Medulla oblongata (tissue), 1 donor: ENCODE measurements at regions not wholly inside any gene's neighbourhood (a gene's known extent, or its start where the extent isn't known, plus 50 kb on each side); places are given as distances from the start of the nearest gene placed in this dataset.
"Not testable (repeated sequence)": the region's sequence is repeated elsewhere in the genome, so short reads cannot be mapped to it uniquely, and the experiment has no call there.

ENCODE experiments used
- DNase-seq: peaks from one replicate; pipeline ENCODE4 v3.0.0-alpha.2; 2015; ENCODE audit errors: extremely low spot score

- no peak for DNase-seq
These were observed 747.4 kb upstream of the NECTIN3 start for GRCh38 chr3:110324171-110324705.

DNA sequence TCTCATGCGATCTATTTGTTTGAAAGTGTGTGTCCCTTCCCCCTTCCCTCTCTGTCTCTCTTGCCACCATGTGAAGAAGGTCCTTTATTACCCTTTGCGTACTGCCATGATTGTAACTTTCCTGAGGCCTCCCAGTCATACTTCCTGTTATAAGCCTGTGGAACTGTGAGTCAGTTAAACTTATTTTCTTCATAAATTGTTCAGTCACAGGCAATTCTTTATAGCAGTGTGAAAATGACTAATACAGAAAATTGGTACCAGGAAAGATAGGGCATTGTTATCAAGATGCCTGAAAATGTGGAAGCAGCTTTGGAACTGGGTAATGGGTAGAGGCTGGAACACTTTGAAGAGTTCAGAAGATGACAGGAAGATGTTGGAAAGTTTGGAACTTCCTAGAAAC is 743.7 kb upstream of the NECTIN3 start:
- DNase-seq = no peak

DNA sequence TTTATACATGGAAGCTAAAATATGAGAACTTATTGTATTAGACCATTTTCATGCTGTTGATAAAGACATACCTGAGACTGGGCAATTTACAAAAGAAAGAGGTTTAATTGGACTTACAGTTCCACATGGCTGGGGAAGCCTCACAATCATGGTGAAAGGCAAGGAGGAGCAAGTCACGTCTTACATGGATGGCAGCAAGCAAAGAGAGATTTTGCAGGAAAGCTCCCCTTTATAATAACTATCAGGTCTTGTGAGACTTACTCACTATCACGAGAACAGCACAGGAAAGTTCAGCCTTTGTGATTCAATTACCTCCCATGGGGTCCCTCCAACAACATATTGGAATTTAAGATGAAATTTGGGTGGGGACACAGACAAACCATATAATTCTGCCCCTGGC is 740.1 kb upstream of the NECTIN3 start:
- not testable (repeated sequence) for DNase-seq

GRCh38 chr3:110332629-110333028 is 739.0 kb upstream of the NECTIN3 start:
- no peak for DNase-seq

DNA sequence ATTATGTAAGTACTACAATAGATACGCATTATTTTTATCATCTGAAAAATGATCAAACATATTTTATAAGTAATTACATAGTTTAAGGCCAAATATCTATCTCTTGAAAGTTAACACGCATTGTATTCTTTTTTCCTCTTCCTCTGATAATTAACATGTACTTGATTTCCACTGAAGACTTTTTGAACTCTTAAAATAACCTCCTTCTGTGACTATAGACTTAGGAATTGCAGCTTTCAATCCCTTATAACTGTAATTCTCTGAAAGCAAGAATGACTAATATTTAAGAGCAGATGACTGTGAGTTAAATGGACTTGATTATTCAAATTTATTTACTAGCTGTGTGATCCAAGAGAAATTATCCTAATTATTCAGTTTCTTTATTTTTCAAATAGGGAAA is 730.6 kb upstream of the NECTIN3 start:
- no peak for DNase-seq

DNA sequence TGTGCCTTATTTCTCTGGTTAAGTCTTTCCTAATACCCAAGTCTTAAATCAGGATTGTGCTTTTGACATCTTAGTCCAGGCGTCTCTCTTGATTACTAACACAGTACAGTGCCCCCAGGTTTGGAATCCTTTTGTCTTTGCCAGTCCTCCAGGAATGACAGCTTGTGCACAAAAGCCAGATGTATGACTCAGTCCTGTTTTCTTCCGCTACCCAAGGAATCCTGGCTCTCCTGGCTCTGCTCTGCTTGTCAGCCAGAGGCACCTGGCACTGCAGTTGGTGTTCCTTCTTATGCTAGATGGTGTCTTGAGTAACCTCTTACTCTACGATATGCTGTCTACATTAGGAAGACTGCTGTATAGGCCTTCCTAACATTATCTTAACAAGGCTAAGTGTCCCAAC is 728.2 kb upstream of the NECTIN3 start:
- no peak for DNase-seq

GRCh38 chr3:110343945-110344344 is 727.7 kb upstream of the NECTIN3 start:
- DNase-seq = no peak

DNA sequence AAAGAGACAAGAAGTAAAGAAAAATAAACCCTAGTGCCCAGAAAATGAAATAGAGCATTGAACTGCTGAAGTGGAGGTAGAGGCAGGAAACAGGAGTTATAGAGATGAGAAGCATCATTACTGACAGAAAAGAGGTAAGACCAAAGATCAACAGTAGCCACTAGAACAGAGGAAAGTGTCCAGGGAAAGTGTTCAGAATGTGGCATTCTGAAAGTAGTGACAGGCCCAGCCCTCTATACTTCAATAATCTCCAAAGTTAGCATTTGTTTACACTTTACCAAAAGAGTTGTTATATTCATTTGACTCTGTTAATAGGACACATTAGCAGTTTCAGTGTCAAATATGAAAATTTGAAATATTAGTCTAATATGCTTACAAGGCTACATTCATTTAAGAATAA is 727.1 kb upstream of the NECTIN3 start:
- no peak for DNase-seq

GRCh38 chr3:110344897-110345767 is 726.5 kb upstream of the NECTIN3 start:
- no peak for DNase-seq

DNA sequence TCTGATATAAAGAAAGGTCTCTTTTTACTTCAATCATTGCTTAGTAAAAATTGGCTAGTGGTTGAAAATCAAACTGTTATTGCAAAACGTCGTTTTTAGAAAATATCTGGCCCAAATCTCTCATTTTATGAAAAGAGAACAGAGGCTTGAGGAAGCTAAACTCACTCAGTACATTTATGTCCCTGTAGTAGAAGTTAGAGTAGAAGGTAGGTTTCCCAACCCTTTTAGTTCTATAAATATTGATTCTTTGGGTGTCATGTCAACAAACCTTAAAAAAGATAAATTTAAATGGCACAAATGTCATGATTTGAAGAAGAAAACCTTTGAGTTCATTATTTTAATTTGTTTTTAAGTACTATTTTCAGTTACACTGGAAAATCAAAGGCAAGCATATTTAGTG is 722.3 kb upstream of the NECTIN3 start:
- no peak for DNase-seq

DNA sequence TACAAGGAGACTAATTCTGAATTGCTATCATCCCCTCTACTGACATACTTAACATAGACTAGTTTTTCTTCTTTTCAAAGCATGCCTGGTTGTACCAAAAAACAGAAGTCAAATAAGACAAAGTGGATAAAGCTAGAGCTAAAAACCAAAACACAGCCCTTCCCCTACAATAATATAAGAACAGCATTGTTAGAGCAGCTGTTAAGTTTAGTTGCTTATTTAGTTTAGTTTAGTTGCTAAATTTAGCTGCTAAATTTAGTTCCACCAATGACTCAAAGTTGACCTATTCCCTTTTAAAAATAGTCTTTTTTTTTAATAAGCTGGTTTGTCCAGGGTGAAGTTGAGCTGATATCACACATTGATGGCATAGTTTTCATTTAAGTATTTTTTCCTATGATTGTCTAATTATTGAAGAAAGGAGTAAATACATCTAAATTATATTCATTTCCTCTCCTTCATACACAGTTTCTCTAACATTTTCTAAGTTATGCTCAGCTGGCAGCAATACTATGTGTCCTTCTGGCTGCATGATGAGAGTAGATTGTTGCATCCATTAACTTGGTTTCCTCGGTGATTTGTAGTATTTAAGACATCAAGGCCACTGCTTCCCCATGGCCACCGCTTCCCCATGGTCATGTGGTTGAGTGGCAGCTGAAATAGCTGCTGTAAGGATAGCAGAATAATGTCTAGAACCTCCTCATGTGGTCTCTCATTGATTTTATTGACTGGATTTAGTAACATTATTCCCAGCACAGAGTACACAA is 718.6 kb upstream of the NECTIN3 start:
- no peak for DNase-seq

DNA sequence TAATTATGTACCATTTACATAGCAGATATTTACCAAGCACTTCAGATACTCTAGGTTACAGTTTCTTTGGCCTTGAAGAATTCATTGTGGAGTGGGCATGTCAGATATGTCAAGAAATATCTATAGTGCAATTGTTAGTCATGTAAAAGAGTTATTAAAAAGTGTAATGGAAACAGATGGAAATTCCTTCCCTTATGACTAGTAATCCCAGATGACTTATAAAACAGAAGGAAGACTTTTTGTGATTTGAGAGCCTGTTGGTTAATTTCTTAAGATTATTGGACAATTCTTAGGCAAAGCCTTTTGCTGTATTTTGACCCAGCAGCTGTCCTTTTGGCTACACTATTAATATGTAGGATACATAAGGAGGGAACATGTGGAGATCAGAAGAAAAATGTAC is 708.9 kb upstream of the NECTIN3 start:
- no peak for DNase-seq

DNA sequence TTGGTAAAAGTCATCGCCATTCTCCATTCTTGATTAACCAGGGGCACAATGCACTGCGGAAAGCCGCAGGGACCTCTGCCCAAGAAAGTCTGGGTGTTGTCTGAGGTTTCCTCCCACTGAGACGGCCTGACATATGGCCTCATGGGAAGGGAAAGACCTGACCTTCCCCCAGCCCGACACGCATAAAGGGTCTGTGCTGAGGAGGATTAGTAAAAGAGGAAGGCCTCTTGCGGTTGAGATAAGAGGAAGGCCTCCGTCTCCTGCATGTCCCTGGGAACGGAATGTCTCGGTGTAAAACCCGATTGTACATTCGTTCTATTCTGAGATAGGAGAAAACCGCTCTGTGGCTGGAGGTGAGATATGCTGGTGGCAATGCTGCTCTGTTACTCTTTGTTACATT is 704.3 kb upstream of the NECTIN3 start:
- not testable (repeated sequence) for DNase-seq

- DNase-seq = no peak
These were observed 695.7 kb upstream of the NECTIN3 start for GRCh38 chr3:110375751-110376518.

DNA sequence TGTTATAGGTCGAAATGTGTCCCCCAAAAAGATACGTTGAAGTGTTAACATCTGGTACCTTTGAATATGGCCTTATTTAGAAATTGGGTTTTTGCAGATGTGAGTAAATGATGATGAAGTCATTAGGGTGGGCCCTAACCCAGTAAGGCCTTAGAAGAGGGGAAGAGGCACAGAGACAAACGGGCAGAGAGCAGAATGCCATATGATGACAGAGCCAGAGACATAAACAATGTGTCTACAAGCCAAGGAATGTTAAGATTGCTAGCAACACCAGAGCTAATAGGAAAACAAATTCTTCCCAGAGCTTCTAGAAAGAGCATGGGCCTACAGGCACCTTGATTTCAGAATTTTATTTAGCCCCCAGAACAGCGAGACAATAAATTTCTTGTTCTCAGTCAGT is 693.1 kb upstream of the NECTIN3 start:
- no peak for DNase-seq

- no peak for DNase-seq
These were observed 689.6 kb upstream of the NECTIN3 start for GRCh38 chr3:110381992-110382391.

GRCh38 chr3:110383356-110383755 is 688.3 kb upstream of the NECTIN3 start:
- DNase-seq = no peak

GRCh38 chr3:110384601-110385000 is 687.0 kb upstream of the NECTIN3 start:
- DNase-seq = no peak

DNA sequence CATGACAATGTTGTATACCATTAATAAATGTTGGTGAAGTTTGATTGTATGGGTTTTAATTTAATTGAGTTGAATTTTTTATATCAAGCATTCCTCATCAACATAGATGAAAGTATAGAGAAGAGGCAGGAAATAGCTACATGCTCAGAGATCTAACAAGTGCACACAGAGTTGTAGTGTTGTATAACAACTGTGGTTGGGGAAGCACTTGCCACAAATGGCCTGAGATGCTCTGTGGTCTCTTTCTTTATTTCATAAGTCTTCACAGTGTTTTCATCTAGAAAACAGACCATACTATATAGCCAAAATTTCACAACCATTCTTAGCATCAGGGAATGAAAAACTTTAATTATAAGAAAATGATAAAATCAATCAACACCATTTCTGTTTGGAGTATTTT is 682.6 kb upstream of the NECTIN3 start:
- DNase-seq = no peak

- no peak for DNase-seq
These were observed 681.2 kb upstream of the NECTIN3 start for GRCh38 chr3:110390372-110390771.

DNA sequence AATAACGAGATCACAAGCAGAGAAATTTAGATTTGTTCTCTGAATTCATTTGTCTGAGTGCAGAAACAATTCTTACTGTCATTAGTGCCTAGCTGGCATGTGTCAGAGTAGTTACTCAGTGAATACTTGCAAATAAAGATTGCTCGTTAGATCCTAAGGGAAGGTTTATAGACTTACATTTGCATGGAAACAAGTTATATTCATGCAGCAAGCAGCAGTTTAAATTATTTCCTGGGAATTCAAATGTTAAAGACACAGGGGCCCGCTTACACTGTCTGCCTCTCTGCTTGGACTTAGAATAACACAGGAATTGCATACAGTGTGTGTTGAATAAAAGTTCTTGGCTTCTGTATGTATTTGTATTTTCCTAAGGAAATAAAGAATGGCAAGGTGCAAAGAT is 680.6 kb upstream of the NECTIN3 start:
- DNase-seq = no peak
